ENCODE measurements at regions not wholly inside any gene's neighbourhood (a gene's known extent, or its start where the extent isn't known, plus 50 kb on each side); places are given as distances from the start of the nearest gene placed in this dataset.

GRCh38 chr12:92395322-92395721 is 249.7 kb upstream of the BTG1 start:
- no peak for TF ChIP-seq POLR2AphosphoS5 (IDR thresholded peaks at IDR 0.05; ENCODE audit: insufficient read depth in 1 of 2, low read depth in 1 of 2)
- TF ChIP-seq, protein P1, sequence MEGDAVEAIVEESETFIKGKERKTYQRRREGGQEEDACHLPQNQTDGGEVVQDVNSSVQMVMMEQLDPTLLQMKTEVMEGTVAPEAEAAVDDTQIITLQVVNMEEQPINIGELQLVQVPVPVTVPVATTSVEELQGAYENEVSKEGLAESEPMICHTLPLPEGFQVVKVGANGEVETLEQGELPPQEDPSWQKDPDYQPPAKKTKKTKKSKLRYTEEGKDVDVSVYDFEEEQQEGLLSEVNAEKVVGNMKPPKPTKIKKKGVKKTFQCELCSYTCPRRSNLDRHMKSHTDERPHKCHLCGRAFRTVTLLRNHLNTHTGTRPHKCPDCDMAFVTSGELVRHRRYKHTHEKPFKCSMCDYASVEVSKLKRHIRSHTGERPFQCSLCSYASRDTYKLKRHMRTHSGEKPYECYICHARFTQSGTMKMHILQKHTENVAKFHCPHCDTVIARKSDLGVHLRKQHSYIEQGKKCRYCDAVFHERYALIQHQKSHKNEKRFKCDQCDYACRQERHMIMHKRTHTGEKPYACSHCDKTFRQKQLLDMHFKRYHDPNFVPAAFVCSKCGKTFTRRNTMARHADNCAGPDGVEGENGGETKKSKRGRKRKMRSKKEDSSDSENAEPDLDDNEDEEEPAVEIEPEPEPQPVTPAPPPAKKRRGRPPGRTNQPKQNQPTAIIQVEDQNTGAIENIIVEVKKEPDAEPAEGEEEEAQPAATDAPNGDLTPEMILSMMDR (IDR thresholded peaks at IDR 0.05): no peak
